ENCODE measurements at regions not wholly inside any gene's neighbourhood (a gene's known extent, or its start where the extent isn't known, plus 50 kb on each side); places are given as distances from the start of the nearest gene placed in this dataset.

GRCh38 chr13:57340878-57341277 is 173.9 kb downstream of the PRR20E start:
- TF ChIP-seq SIN3A (IDR thresholded peaks at IDR 0.05; ENCODE audit: low read depth) (no peak), POLR2A (IDR thresholded peaks at IDR 0.05; ENCODE audit: borderline replicate concordance, extremely low read depth, insufficient read depth, insufficient read length) (no peak), CTCF (IDR thresholded peaks at IDR 0.05 in 2 of 3, conservative IDR thresholded peaks at IDR 0.05 in 1 of 3; ENCODE audit: borderline replicate concordance in 1 of 3, insufficient read depth in 1 of 3, low read depth in 2 of 3, low read length in 2 of 3) (no peak), CBX3 (IDR thresholded peaks at IDR 0.05; ENCODE audit: low read depth) (no peak), RAD21 (IDR thresholded peaks at IDR 0.05; ENCODE audit: low read depth) (no peak), ATF3 (IDR thresholded peaks at IDR 0.05) (no peak), MAX (IDR thresholded peaks at IDR 0.05) (no peak), EZH2phosphoT487 (IDR thresholded peaks at IDR 0.05; ENCODE audit: borderline replicate concordance) (no peak), EZH2 (IDR thresholded peaks at IDR 0.05) (no peak), POLR2AphosphoS5 (IDR thresholded peaks at IDR 0.05; ENCODE audit: low read depth, low read length) (no peak)
